HG03342 (cell line): ENCODE measurements at regions not wholly inside any gene's neighbourhood (a gene's known extent, or its start where the extent isn't known, plus 50 kb on each side); places are given as distances from the start of the nearest gene placed in this dataset.

Experiments used
- ATAC-seq: cut with Tn5 transposase; IDR thresholded peaks from one replicate; pipeline ENCODE4 v1.9.1; 2021; ENCODE audit warnings: mild to moderate bottlenecking, moderate library complexity; ENCODE audit not compliant: unreplicated experiment

DNA sequence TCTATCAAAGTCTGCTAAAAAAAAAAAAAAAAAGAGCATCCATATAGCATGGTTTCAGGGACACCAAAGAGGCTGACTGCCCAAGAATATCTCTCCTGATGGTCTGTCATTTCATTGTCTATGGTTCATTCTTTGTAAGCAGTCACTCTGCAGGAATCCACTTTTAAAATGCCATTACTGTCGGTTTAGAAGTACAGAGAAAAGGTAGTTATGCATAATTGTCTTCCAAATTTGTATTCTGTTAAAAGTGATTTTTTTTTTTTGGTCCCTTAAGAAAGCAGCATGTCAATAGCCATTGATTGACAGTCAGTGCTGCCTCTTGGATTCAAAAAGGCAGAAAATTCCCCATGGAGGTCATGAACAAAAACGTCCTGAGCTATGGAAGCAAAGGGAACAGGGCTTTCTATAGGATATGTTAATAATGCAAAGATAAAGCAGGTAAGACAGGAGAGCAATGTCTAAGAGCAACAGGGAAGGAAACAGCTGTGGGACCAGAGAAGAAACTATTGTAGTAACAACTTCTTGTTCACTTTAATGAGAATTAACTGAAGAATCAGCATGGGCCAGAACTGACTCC lies 245.8 kb downstream of the TMX3 start:
- ATAC-seq, result no peak

DNA sequence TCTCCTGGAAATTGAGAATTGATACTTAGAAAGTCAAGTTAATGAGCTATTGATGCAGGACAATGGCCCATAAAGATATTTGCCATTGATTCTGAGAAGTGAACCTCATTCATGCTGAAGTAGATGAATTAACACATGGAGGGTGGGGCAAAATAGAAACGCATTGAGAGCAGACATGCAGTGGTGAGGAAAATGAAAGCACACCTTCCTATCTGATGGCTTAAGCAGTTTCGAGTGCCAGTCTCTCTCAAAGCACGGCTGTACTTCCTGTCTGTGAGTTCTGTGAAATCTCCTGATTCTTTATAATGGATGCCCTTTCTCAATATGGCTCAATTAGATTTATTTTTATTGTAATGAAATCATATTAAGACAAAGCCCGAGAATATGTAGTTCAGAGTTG lies 247.0 kb downstream of the TMX3 start:
- ATAC-seq, result no peak

DNA sequence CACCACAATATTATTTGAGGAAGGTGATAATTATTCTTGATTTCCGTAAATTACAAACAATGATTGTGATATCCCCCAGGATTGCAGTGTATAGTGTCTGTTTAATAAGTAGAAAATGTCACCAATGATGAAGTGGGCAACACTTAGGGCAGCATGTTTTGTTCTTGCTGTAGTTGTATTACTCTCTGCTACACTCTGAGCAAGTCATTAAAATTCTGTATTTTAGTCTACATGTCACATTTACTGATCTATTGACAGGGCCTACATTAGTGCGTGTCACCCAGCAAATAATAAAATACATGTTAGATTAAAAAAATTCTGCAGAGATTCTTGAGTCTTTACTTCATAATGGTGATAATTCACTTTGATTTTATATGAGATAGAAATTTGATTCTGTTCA lies 247.6 kb downstream of the TMX3 start:
- ATAC-seq, result no peak

DNA sequence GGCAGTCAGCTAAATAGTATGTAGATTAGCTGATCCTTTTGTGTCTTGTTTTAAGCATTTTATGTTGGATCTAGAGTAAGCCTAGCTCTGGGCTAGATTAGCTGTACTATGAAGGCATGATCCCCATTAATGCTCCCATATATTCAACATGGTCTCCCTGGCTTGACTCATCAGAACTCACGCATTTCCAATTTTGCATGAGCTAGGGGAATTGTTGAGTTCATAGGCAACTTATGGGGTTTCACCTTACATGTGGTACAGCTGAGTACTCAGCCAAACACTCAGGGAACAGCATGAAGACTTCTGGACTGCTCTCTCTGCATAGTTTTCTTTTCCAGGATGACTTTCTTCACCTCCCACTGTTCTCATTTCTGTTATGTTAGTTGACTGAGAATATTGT lies 248.2 kb downstream of the TMX3 start:
- ATAC-seq, result no peak

DNA sequence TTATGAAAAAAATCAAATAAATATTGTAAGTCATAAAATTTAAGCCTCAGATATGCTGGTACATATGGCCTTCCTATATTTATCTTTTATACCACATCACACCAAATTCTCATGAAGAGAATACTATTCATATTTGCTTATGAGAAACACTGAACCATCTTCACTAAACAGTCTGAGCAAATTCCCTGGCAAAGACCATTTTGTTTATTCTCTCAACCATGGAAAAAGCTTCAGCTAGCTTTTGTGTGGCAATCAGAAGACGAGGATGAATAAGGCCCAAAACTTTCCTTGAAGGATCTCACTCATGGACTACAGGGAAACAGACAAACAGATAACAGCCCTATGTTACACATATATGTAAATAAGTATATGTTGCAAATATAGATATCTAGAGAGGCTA lies 252.1 kb downstream of the TMX3 start:
- ATAC-seq, result no peak

DNA sequence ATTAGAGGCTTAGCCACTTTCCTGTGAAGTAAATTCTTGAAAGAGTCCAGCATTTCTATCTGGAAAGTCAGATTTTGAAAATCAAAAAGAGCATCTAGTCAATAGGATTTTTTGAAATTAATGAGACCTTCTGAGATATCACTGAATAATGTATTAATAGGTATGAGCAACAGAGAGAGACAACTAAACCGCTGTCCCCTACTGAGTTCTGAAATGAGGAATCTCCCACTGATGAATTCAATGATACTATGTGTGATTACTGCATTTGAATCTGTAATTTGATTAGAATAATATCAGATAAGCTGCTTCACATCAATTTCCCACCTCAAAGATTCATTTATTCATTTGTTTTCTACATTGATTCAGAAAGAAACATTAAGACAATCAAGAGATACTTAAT lies 252.8 kb downstream of the TMX3 start:
- no peak for ATAC-seq

DNA sequence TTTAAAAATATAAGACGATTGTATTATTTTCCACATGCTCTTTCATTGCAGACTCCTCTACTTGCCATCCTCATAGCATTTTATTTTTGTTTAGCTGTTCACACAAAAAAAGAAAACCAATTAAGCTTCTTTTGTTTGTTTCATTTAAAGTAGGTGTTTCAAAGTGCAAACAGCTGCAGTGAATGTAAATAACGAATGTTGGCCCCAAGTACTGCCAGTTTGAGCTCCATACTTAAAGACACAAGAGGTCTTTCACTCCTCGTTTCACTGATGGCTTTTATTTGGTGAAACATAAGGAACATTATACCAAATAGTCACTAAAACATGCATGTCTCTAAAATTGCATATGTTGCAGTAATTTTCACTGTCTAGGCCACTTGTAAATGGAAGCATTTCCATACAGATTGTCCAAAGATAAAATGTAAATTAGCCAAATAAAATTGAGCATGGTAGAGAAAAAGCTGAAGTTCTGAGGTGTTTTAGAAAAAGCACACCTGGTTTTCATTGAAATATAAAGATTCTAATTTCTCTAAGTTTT lies 253.4 kb downstream of the TMX3 start:
- ATAC-seq, result no peak

DNA sequence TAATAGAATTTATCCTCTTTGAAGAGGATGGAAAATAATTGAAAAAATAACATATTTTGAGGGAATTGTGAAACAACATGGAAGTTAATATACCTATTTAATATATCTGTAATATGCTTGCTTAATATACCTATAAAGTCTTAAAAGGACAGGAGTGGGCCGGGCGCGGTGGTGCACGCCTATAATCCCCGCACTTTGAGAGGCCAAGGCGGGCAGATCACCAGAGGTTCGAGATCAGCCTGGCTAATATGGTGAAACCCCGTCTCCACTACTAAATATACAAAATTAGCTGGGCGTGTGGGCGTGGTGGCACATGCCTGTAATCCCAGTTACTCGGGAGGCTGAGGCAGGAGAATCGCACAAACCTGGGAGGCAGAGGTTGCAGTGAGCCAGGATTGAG lies 254.9 kb downstream of the TMX3 start:
- ATAC-seq, result no peak

DNA sequence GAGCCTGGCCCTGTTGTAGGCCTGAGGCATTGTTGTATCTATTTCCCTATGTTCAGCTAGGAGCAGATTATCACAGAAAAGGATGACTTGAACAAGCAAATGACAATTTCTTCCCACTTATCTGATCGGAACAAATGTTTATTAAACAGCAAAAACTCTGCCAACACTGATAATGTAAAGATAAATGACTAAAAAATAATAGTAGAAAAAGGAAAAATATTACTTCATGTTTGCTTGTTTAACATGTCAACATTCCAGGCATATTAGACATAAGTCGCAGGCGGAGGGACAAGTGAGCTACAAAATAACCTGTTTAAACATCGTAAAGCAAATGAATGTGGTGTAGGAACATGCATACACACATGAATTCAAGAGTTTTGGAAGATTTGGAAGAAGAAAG lies 257.9 kb downstream of the TMX3 start:
- ATAC-seq, result no peak

DNA sequence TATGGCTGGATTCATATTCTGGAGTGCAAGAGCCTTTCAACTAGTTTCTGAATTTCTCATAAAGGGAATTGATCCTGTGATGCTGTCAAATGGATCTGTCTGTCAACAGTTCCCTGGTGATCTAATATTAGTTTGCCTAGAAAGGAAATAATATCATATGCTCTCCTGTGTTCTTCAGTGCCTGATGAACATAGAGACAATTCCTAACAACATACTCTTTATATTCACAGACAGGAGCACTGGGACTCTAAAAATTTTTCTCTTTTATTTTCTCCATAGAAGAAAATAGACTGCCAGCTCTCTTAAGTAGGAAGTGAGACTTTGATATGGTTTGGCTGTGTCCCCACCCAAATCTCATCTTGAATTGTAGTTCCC lies 259.7 kb downstream of the TMX3 start:
- no peak for ATAC-seq

DNA sequence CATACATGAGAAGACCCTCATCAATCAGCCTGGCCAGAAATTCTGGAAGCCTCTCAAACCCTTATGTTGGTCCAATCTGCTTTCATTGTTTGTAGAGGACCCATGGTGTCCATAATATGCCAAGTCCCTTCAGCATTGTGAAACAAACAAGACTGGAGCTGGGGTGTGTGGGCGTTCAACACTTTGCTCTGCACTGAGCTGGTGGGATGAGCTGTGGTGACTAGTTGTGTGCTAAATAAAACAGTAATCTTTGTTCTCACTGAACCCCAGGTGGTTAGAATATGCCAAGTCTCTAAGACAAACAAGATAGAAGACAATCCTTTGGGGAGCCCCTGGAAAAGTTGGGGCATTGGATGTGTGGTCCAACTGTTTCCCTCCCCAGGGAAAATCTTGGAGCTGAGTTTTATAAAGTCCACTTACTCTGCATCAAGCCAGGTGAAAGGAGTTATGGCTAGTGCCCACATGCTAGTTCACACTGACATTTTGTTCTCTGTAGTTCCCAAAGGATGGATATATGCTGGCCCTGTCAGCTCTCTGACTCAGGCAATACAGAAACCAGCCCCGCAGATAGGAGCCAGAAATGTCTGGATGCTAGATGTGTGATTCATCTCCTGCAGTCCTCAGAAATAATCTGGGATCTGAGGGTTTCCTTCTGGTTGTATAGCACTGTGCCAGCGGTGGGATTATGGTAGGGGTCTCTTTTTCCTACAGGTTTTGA lies 260.2 kb downstream of the TMX3 start:
- ATAC-seq, result no peak

DNA sequence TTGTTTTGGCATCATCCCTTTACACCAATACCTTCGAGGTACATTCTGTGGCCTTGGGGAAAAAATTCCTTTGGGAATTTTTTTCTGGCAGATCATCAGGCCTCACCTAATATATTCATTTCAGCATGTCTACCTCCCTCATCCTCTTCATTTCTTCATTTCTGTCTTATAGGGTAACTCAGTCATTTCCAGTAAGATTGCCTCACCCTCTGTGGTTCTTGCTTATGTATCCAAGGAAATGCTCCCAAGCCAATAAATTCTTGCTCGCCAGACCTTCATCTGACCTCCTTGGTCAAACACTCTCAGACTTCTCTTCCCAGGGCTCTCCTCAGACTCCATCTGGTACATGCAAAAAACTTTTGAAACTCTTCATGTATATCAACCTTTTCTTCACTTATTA lies 265.6 kb downstream of the TMX3 start:
- ATAC-seq, result no peak

DNA sequence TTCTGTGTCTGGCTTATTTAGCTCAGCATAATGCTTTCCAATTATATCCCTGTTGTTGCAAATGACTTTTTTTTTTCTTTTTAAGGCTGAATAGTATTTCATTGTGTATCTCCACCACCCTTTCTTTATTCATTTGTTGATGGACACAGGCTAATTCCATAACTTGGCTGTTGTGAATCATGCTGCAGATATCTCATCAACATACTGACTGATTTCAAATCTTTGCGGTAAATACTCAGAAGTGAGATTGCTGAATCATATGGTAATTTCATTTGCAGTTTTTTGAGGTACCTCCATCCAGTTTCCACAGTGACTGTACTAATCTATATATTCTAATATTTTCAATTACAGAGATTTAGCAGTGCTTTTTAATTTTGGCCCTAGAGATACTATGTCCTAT lies 266.2 kb downstream of the TMX3 start:
- no peak for ATAC-seq

DNA sequence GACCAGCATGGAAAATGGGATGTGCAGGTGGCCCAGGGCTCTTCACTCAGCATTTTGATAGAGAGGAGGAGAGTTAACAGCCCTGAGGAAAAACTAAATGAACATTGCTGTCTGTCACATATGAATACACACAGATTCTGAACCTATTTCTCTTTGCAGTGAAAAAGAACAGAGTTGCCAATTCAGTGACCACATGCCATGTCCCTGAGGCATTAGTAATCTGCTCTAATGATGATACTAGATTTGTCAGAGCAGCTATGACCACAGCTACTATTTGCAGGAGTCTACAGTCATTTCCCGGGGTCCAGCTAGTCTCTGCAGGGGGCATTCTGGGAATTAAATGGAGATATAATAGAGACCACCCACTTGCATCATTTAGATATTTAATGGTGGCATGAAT lies 267.6 kb downstream of the TMX3 start:
- ATAC-seq, result no peak

DNA sequence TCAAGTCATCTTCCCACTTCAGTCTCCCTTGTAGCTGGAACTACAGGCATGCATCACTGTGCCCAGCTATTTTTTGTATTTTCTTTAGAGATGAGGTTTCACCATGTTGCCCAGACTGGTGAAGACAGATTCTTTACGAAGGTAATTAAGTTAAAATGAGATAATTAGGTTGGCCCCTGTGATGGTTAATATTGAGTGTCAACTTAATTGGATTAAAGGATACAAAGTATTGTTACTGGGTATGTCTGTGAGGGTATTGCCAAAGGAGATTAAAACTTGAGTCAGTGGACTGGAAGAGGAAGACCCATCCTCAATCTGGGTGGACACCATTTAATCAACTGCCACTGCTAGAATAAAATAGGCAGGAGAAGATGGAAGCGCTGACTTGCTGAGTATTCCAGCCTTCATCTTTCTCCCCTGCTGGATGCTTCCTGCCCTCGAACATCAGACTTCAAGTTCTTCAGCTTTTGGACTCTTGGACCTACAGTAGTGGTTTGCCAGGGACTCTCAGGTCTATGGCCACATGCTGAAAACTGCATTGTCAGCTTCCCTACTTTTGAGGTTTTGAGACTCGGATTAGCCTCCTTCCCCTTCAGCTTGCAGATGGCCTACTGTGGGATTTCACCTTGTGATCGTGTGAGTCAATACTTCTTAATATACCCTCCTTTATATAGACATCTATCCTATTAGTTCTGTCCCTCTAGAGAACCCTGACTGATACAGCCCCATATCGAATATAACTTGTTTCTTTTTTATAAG lies 269.1 kb downstream of the TMX3 start:
- no peak for ATAC-seq

DNA sequence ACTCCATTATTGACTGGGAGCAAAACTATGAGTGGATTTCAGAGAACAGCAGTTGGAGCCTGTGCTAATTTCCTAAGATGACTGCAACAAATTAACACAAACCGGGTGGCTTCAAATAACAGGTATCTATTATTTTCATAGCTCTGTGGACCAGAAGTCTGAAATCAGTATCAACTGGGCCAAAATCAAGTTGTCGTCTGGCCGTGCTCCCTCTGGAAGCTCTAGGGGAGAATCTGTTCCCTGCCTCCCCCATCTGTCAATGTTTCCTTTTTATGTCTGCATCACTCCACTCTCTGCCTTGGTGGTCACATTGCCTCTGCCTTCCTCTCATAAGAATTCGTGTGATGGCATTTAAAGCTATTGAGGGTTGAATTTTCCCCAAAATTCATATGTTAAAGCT lies 269.8 kb downstream of the TMX3 start:
- no peak for ATAC-seq

DNA sequence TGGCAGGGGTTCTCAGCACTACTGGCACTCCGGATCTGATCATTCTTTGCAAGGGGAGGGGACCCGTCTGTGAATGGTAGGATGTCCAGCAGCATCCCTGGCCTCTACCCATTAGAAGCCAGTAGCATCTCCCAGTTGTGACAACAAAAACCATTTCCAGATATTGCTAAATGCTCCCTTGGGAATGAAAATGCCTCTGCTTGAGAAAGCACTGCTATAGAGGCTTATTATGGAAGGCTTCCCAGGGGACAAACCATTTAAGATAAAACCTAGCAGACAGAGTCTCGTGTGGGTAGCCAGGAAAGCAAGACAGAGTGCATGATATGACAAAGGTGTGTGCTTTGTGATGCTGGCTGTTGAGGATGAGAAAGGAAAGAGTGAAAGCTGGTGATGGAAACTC lies 273.7 kb downstream of the TMX3 start:
- ATAC-seq, result no peak

DNA sequence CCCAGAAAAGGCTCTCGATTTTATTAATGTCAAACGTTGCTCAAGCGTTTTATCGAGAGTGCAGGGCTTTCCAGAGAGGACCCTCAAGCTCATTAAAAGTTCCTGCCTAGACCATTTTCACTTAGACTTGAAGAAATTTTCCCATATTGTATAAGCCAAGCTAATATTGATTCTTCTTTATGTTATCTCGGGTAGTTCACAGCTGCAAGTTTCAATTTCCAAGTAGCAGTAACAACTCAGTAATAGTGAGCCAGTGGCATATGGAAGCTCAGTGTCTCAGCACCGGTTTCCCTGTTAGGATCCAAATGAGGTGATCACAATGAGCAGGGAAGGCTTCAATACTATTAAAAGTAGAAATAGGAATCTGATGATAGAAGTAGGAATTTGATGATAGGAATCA lies 274.5 kb downstream of the TMX3 start:
- ATAC-seq, result no peak

DNA sequence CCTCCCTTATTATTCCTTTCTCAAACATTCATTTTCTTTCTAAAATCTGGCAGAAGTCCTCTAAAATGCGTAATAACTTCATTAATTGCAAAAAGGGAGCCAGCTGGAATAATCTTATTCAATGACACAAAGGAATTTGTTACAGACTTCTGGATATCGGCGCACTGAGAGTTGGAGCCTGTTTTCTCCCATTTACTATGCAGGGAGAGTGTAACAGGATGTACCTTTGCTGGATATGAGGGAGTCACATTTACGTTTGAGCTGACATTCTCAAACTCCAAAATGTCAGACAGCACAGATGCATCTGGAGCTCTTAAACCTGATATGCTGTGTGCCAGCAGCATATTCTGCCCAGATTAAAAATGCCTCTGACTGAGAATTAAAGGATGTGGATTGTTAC lies 275.3 kb downstream of the TMX3 start:
- ATAC-seq, result no peak

DNA sequence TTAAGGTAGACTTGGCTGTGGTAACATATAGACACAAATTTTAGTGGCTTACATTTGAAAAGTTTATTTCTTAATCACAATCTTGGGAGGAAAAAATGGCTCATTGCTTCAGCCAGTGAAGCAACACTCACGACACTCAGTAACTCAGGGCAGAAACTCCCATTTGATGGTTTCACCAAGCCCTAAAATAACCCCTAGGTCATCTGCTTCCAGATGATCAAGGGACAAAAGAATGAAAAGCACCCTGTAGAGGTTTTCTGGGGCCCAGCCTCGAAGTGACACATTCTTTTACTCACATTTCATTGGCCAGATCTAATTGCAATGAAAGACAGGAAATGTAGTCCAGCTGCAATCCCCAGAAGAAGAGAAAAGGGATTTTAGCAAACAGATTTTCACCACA lies 275.9 kb downstream of the TMX3 start:
- ATAC-seq, result no peak

DNA sequence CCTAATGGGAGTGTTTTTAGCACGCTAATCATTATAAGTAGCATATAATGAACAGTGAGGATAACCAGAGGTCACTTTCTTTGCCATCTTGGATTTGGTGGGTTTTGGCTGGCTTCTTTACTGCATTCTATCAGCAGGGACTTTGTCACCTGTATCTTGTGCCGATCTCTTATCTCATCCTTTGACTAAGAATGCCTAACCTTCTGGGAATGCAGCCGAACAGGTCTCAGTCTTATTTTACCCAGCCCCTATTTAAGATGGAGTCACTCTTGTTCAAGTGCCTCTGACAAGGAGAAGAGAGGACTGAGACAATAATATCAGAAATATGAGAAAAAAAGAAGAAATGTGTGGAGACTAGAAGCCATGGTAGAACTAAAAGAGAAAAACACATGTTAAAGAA lies 276.4 kb downstream of the TMX3 start:
- ATAC-seq, result no peak

DNA sequence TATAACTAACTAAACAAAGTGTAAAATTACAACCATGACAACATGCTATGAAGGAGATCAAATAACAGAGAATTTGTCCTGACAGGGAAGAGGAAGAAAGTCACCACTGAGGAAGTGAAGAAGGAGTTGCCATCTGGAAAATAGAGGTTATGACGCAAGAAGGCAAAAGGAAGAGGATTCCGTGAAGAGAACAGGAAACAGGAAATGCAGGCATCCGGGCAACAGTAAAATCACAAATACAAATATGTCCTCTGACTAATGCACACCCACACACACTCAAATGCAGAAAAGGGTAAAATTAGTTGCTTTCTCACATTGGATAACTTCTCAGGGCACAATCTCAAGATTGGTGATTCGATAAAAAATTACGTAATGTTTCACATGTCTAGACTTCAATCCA lies 278.4 kb downstream of the TMX3 start:
- ATAC-seq, result no peak
